Gastroesophageal sphincter (tissue), 3 donors: ENCODE measurements at regions not wholly inside any gene's neighbourhood (a gene's known extent, or its start where the extent isn't known, plus 50 kb on each side); places are given as distances from the start of the nearest gene placed in this dataset.
"Not testable (repeated sequence)": the region's sequence is repeated elsewhere in the genome, so short reads cannot be mapped to it uniquely, and the experiment has no call there.

Source experiments
- POLR2A ChIP-seq, 2 donors: fragments of 450-650 bp; IDR thresholded peaks; one replicate each; pipeline ENCODE4 v1.6.1; 2017; ENCODE audit warnings: antibody characterized with exemption in 2 of 2, mild to moderate bottlenecking in 2 of 2, moderate library complexity in 1 of 2
- POLR2AphosphoS5 ChIP-seq: sonication (generic); formaldehyde crosslinking; IDR thresholded peaks from one replicate; pipeline ENCODE4 v1.6.1; 2017; ENCODE audit warnings: antibody characterized with exemption
- TF ChIP-seq, protein P1 (sequence below), 4 experiments: fragments of 200-600 bp in 2 of 4; fragments of 450-650 bp in 2 of 4; sonication (generic) in 1 of 4; IDR thresholded peaks; one replicate each; pipeline ENCODE4 v1.5.1; 2017 to 2019; ENCODE audit warnings: antibody characterized with exemption in 4 of 4, mild to moderate bottlenecking in 2 of 4, moderate library complexity in 2 of 4

DNA sequence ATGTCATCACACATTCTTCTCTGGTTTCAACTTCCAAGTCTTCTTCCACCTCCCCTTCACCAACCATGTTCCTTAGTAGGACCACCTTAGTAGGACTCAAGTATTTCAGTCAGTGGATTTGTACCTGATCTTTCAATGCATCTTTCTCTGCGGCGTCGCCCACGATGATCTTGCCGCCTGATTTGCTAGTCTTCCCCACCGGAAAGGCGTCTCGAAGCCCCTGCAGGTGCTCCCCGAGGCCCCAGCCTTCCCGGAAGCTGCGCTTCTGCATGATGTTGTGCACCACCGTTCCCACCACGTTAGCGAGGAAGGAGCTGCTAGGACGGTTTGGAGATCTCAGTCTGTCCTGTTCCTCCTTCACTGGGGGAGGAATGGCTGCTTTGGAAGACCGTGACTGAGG lies 219.7 kb upstream of the SPATA31A3 start:
- TF ChIP-seq, protein P1, sequence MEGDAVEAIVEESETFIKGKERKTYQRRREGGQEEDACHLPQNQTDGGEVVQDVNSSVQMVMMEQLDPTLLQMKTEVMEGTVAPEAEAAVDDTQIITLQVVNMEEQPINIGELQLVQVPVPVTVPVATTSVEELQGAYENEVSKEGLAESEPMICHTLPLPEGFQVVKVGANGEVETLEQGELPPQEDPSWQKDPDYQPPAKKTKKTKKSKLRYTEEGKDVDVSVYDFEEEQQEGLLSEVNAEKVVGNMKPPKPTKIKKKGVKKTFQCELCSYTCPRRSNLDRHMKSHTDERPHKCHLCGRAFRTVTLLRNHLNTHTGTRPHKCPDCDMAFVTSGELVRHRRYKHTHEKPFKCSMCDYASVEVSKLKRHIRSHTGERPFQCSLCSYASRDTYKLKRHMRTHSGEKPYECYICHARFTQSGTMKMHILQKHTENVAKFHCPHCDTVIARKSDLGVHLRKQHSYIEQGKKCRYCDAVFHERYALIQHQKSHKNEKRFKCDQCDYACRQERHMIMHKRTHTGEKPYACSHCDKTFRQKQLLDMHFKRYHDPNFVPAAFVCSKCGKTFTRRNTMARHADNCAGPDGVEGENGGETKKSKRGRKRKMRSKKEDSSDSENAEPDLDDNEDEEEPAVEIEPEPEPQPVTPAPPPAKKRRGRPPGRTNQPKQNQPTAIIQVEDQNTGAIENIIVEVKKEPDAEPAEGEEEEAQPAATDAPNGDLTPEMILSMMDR (IDR thresholded peaks at IDR 0.05) = not testable (repeated sequence)
- TF ChIP-seq POLR2AphosphoS5; POLR2A (IDR thresholded peaks at IDR 0.05): not testable (repeated sequence)
